ENCODE measurements at regions not wholly inside any gene's neighbourhood (a gene's known extent, or its start where the extent isn't known, plus 50 kb on each side); places are given as distances from the start of the nearest gene placed in this dataset.
"Not testable (repeated sequence)": the region's sequence is repeated elsewhere in the genome, so short reads cannot be mapped to it uniquely, and the experiment has no call there.

DNA sequence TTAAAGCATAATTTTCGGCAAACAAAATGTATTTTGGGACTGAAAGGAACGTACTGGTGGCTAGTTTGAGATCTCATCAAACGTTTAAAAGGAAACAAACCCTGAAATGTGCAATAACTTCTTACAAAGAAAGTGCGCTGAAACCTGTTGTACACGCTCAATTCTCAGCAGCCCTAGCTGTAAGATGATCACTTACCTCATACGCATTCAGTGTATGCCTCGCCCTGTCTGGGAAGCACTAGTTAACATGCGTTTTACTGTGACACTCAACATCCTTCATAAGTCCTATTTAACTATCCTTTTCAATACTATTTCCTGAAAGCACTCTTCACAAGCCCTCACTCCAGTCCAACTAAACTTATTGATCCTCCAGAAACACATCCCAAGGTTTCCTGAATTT, 485.0 kb upstream of the EDIL3 start:
- Histone ChIP-seq H2BK12ac (ENCODE audit: insufficient read length, low read depth, low read length) (no peak overlapping the region), H3K18ac (ENCODE audit: insufficient read length, low read depth, low read length) (no peak overlapping the region), H3K9ac (ENCODE audit: extremely low read depth, insufficient read length, low read length) (no peak overlapping the region), H3K14ac (ENCODE audit: insufficient read depth, low read length) (no peak overlapping the region), H3K4me1 (ENCODE audit: insufficient read depth, low read length) (peaks cover 2% of the 10 kb centered on the region; the same call in 1 of the 2 replicates), H4K91ac (ENCODE audit: insufficient read length, low read depth, low read length) (no peak overlapping the region), H4K20me1 (ENCODE audit: control insufficient read depth, insufficient read depth, insufficient read length) (no peaks in the 10 kb centered on the region), H3K27ac (ENCODE audit: insufficient read length, low read depth, low read length) (no peak overlapping the region), H3K4me2 (ENCODE audit: insufficient read depth, insufficient read length, low read length) (no peak overlapping the region), H3K9me3 (ENCODE audit: control insufficient read depth, low read depth, low read length) (no peaks in the 10 kb centered on the region), H2BK15ac (ENCODE audit: low read depth, low read length) (no peak overlapping the region), H4K5ac (ENCODE audit: insufficient read length, low read depth, low read length) (no peak overlapping the region), H3T11ph (ENCODE audit: low read length) (no peak overlapping the region), H3K79me1 (ENCODE audit: insufficient read depth, low read depth, low read length, poor library complexity, severe bottlenecking) (no peaks in the 10 kb centered on the region), H3K56ac (ENCODE audit: insufficient read length, low read depth, low read length) (no peak overlapping the region), H2AFZ (ENCODE audit: low read length) (no peak overlapping the region), H2BK120ac (ENCODE audit: low read depth, low read length, poor library complexity, severe bottlenecking) (no peak overlapping the region), H3K79me2 (ENCODE audit: insufficient read depth, low read length) (no peaks in the 10 kb centered on the region), H3K27me3 (ENCODE audit: insufficient read depth, low read length) (no peaks in the 10 kb centered on the region), H2AK5ac (ENCODE audit: insufficient read length, low read length) (no peak overlapping the region), H3K23me2 (ENCODE audit: insufficient read length, low read depth, low read length, poor library complexity, severe bottlenecking) (no peaks in the 10 kb centered on the region), H2BK5ac (ENCODE audit: insufficient read length, low read length) (no peak overlapping the region), H2BK20ac (ENCODE audit: low read depth, low read length, poor library complexity, severe bottlenecking) (no peak overlapping the region), H3K23ac (ENCODE audit: insufficient read length, low read depth, low read length) (no peak overlapping the region), H4K8ac (replicated peaks; ENCODE audit: insufficient read length, low read depth, low read length) (no peak overlapping the region), H3K4ac (ENCODE audit: low read depth, low read length) (no peak overlapping the region)
- no peak for DNase-seq
- WGBS (ENCODE audit: extremely low coverage, insufficient read length, low lambda C conversion rate), result no CpG with 5 or more reads among the region's 8 CpGs
- no peaks in the 10 kb centered on the region for H3K27me3 Mint-ChIP-seq (ENCODE audit: low read depth)
- no peaks in the 10 kb centered on the region for H3K9me3 Mint-ChIP-seq
- H3K27ac Mint-ChIP-seq, result no peak overlapping the region
- no peak overlapping the region for H3K4me3 Mint-ChIP-seq
- H3K4me1 Mint-ChIP-seq, result peaks cover 4 to 8% of the 10 kb centered on the region in 2 experiments
- TF ChIP-seq, protein P1, sequence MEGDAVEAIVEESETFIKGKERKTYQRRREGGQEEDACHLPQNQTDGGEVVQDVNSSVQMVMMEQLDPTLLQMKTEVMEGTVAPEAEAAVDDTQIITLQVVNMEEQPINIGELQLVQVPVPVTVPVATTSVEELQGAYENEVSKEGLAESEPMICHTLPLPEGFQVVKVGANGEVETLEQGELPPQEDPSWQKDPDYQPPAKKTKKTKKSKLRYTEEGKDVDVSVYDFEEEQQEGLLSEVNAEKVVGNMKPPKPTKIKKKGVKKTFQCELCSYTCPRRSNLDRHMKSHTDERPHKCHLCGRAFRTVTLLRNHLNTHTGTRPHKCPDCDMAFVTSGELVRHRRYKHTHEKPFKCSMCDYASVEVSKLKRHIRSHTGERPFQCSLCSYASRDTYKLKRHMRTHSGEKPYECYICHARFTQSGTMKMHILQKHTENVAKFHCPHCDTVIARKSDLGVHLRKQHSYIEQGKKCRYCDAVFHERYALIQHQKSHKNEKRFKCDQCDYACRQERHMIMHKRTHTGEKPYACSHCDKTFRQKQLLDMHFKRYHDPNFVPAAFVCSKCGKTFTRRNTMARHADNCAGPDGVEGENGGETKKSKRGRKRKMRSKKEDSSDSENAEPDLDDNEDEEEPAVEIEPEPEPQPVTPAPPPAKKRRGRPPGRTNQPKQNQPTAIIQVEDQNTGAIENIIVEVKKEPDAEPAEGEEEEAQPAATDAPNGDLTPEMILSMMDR (conservative IDR thresholded peaks at IDR 0.05), result no peak
- no peaks in the 10 kb centered on the region for H3K36me3 Mint-ChIP-seq (ENCODE audit: insufficient read depth in 1 of 3, low read depth in 3 of 3)

DNA sequence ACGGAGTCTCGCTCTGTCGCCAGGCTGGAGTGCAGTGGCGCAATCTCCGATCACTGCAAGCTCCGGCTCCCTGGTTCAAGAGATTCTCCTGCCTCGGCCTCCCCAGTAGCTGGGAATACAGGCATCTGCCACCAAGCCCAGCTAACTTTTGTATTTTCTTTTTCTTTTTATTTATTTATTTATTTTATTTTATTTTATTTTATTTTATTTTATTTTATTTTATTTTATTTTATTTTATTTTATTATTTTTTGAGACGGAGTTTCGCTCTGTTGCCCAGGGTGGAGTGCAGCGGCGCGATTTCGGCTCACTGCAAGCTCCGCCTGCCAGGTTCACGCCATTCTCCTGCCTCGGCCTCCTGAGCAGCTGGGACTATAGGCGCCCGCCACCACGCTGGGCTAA, 479.3 kb upstream of the EDIL3 start:
- not testable (repeated sequence) for H3T11ph ChIP-seq (ENCODE audit: low read length); H2BK15ac ChIP-seq (ENCODE audit: low read depth, low read length); H3K4me3 Mint-ChIP-seq; H4K20me1 ChIP-seq (ENCODE audit: control insufficient read depth, insufficient read depth, insufficient read length); H3K9me3 Mint-ChIP-seq; H2BK20ac ChIP-seq (ENCODE audit: low read depth, low read length, poor library complexity, severe bottlenecking); H2BK5ac ChIP-seq (ENCODE audit: insufficient read length, low read length); DNase-seq; H3K4me1 ChIP-seq (ENCODE audit: insufficient read depth, low read length); H3K79me2 ChIP-seq (ENCODE audit: insufficient read depth, low read length); H3K27ac ChIP-seq (ENCODE audit: insufficient read length, low read depth, low read length); H3K79me1 ChIP-seq (ENCODE audit: insufficient read depth, low read depth, low read length, poor library complexity, severe bottlenecking); H3K27me3 ChIP-seq (ENCODE audit: insufficient read depth, low read length); H3K56ac ChIP-seq (ENCODE audit: insufficient read length, low read depth, low read length); H2AFZ ChIP-seq (ENCODE audit: low read length); H4K91ac ChIP-seq (ENCODE audit: insufficient read length, low read depth, low read length); H3K4me2 ChIP-seq (ENCODE audit: insufficient read depth, insufficient read length, low read length); H3K9me3 ChIP-seq (ENCODE audit: control insufficient read depth, low read depth, low read length); H3K18ac ChIP-seq (ENCODE audit: insufficient read length, low read depth, low read length); H2BK120ac ChIP-seq (ENCODE audit: low read depth, low read length, poor library complexity, severe bottlenecking); H3K9ac ChIP-seq (ENCODE audit: extremely low read depth, insufficient read length, low read length); H3K4ac ChIP-seq (ENCODE audit: low read depth, low read length); H4K8ac ChIP-seq (replicated peaks; ENCODE audit: insufficient read length, low read depth, low read length); H3K23ac ChIP-seq (ENCODE audit: insufficient read length, low read depth, low read length); H3K14ac ChIP-seq (ENCODE audit: insufficient read depth, low read length); H4K5ac ChIP-seq (ENCODE audit: insufficient read length, low read depth, low read length); H2AK5ac ChIP-seq (ENCODE audit: insufficient read length, low read length); H3K23me2 ChIP-seq (ENCODE audit: insufficient read length, low read depth, low read length, poor library complexity, severe bottlenecking); H2BK12ac ChIP-seq (ENCODE audit: insufficient read length, low read depth, low read length); H3K27me3 Mint-ChIP-seq (ENCODE audit: low read depth)
- Mint-ChIP-seq H3K4me1 (peaks cover 10 to 15% of the 10 kb centered on the region in 2 experiments), H3K27ac (peak overlapping the region in 1 of 3 experiments; percentile 94; a peak in 3 of 7 replicates), H3K36me3 (ENCODE audit: insufficient read depth in 1 of 3, low read depth in 3 of 3) (peaks cover 0 to 15% (median 3%) of the 10 kb centered on the region in 3 experiments; a peak in 5 of 7 replicates)
- no CpG with 5 or more reads among the region's 19 CpGs for WGBS (ENCODE audit: extremely low coverage, insufficient read length, low lambda C conversion rate)
